ENCODE measurements at regions not wholly inside any gene's neighbourhood (a gene's known extent, or its start where the extent isn't known, plus 50 kb on each side); places are given as distances from the start of the nearest gene placed in this dataset.

DNA sequence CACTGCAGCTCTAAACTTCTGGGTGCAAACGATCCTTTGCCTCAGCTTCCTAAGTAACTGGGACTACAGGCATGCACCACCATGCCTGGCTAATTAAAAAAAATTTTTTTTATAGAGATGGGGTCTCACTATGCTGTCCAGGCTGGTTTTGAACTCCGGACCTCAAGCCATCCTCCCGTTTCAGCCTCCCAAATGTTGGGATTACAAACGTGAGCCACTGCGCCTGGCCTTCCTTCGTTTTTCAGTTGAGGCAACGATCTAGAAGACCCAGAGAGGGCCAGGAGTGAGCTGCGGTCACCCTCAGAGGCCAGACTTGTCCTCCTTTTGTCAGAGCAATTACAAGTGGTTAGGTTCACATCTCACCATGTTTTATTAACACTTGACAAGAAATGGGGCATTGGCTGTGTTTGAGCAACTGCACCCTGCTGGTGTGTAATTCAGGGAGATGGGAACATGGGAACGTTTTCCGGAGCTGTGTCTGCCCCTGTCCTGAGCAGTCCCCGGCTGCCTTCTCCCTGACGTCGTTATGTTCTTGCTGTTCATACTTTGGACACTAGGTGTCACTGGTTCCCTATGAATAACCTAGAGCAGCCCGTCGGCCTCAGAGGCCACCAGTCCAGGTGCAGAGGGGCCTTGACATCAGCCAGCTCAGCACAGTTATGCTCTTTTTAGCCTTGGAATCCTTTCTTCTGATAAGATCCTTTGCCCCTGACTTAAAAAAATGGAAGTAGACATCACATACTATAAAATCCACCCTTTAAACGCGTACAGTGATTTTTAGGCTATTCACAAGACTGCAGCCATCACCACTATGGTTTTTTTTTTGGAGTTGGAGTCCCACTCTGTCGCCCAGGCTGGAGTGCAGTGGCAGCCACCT is 375.0 kb downstream of the TYW1 start:
- no TSS peak for BruUV-seq (replicated peaks)
- Histone ChIP-seq H3K4me2 (ENCODE audit: low read depth, low read length) (no peak overlapping the region), H3K23ac (ENCODE audit: low read depth, low read length) (no peak overlapping the region), H2AK9ac (replicated peaks; ENCODE audit: low read depth, low read length, poor library complexity) (no peak overlapping the region), H2BK20ac (ENCODE audit: low read depth, low read length) (no peak overlapping the region), H3K18ac (ENCODE audit: low read depth, low read length) (no peak overlapping the region), H4K5ac (ENCODE audit: low read depth, low read length) (no peak overlapping the region), H3K27ac (ENCODE audit: insufficient read depth, low read length) (no peak overlapping the region), H3K36me3 (ENCODE audit: control insufficient read depth, insufficient read depth, low read length) (no peaks in the 10 kb centered on the region), H2AFZ (replicated peaks; ENCODE audit: low read length, poor library complexity) (peak overlapping the region; percentile 35), H3K27me3 (ENCODE audit: control insufficient read depth, insufficient read depth, low read length) (peaks cover 3% of the 10 kb centered on the region; the same call in 1 of the 2 replicates), H3K9ac (ENCODE audit: low read depth, low read length) (no peak overlapping the region), H3K9me1 (ENCODE audit: insufficient read depth, low read length) (no peaks in the 10 kb centered on the region), H3K4me3 (ENCODE audit: insufficient read depth, low read depth, low read length) (no peak overlapping the region), H3K79me1 (ENCODE audit: low read depth in 1 of 2, low read length in 2 of 2) (no peaks in the 10 kb centered on the region), H2BK15ac (ENCODE audit: low read depth, low read length) (no peak overlapping the region), H3K56ac (ENCODE audit: extremely low read depth, insufficient read depth, low read length) (no peak overlapping the region), H2BK120ac (ENCODE audit: low read depth, low read length) (no peak overlapping the region), H4K91ac (ENCODE audit: insufficient read depth, low read depth, low read length) (no peak overlapping the region), H4K8ac (ENCODE audit: low read depth in 2 of 2, low read length in 2 of 2) (no peak overlapping the region), H2BK5ac (ENCODE audit: low read depth, low read length, poor library complexity, severe bottlenecking) (no peak overlapping the region), H2AK5ac (ENCODE audit: low read depth, low read length) (no peak overlapping the region), H3K9me3 (ENCODE audit: control insufficient read depth, insufficient read depth, low read length) (no peaks in the 10 kb centered on the region), H3K4me1 (ENCODE audit: control insufficient read depth, insufficient read depth, low read length) (no peaks in the 10 kb centered on the region), H3K14ac (replicated peaks; ENCODE audit: low read depth, low read length) (no peak overlapping the region), H4K20me1 (ENCODE audit: insufficient read depth, low read length) (no peaks in the 10 kb centered on the region), H3K4ac (ENCODE audit: low read depth, low read length) (no peak overlapping the region)
- ATAC-seq (ENCODE audit: low read depth): peak; percentile 100
- ChIA-PET CTCF (interaction anchor here (1.0 kb wide), 2 partner anchors 8 to 10 kb away, joined by 3 to 4 read pairs; no protein-coding TSS in a partner anchor), POLR2A (ENCODE audit: unreplicated experiment) (no interaction called here)
- dilution Hi-C loops (cut with HindIII; ENCODE audit: low sequenced_read_pairs, unreplicated experiment) (no loop called here), intact Hi-C loops (cut with micrococcal nuclease) (no loop called here), in situ Hi-C loops (cut with MboI; ENCODE audit: low sequenced_read_pairs) (no loop called here)
- no peak for TF ChIP-seq NFE2L2 (IDR thresholded peaks at IDR 0.05; ENCODE audit: low read depth, low read length)
- no peak for TF ChIP-seq POLR2A (IDR thresholded peaks at IDR 0.05; ENCODE audit: low read depth, low read length)
- TF ChIP-seq, protein P1, sequence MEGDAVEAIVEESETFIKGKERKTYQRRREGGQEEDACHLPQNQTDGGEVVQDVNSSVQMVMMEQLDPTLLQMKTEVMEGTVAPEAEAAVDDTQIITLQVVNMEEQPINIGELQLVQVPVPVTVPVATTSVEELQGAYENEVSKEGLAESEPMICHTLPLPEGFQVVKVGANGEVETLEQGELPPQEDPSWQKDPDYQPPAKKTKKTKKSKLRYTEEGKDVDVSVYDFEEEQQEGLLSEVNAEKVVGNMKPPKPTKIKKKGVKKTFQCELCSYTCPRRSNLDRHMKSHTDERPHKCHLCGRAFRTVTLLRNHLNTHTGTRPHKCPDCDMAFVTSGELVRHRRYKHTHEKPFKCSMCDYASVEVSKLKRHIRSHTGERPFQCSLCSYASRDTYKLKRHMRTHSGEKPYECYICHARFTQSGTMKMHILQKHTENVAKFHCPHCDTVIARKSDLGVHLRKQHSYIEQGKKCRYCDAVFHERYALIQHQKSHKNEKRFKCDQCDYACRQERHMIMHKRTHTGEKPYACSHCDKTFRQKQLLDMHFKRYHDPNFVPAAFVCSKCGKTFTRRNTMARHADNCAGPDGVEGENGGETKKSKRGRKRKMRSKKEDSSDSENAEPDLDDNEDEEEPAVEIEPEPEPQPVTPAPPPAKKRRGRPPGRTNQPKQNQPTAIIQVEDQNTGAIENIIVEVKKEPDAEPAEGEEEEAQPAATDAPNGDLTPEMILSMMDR (conservative IDR thresholded peaks at IDR 0.05; ENCODE audit: low read depth, low read length): peak; percentile 76
- peak; percentile 45 for TF ChIP-seq SMC3 (IDR thresholded peaks at IDR 0.05; ENCODE audit: low read depth, low read length)
- no peak for TF ChIP-seq RFX5 (IDR thresholded peaks at IDR 0.05; ENCODE audit: low read depth, low read length)
- peak; percentile 79 for TF ChIP-seq RAD21 (IDR thresholded peaks at IDR 0.05; ENCODE audit: low read length)
- TF ChIP-seq MXI1 (IDR thresholded peaks at IDR 0.05; ENCODE audit: borderline replicate concordance, low read depth, low read length): no peak
- TF ChIP-seq MAFK (IDR thresholded peaks at IDR 0.05; ENCODE audit: low read depth, low read length): no peak
- 24% methylated on average over 9 of the region's 18 CpGs; no CpG with 5 or more reads in 1 of the 2 experiments for WGBS, 2 experiments (ENCODE audit: extremely low coverage in 2 of 2, insufficient read length in 1 of 2)
- peak; percentile 66 for DNase-seq

All from IMR-90 (cell line).